Colon (tissue), 2 donors: ENCODE measurements at regions not wholly inside any gene's neighbourhood (a gene's known extent, or its start where the extent isn't known, plus 50 kb on each side); places are given as distances from the start of the nearest gene placed in this dataset.

ENCODE experiments used
- FAIRE-seq: peaks from 2 replicates; lab custom pipeline; 2012; peaks lifted over from hg19 to GRCh38; lab: Jason Lieb, UNC
- donor health status: control.
- donor health status: control.

DNA sequence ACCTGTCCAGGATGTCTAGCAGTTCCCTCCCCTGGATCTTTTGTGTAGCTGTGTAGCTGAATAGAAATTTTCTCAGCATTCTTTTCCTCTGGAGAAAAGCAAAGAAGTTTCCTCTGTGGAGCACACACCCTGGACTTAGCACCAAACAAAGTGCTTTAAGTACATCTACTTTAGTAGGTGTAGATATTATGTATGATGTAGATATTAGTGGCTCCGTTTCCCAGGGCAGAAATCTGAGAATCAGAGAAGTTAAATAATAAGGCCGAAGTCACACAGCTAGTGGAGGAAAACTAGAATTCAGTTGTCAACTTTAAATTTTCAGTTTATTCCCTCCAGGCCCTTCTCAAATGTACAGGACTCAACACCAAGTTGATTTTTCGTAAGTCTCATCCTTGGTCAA lies 401.7 kb upstream of the NR2F2 start:
- no peak for FAIRE-seq

DNA sequence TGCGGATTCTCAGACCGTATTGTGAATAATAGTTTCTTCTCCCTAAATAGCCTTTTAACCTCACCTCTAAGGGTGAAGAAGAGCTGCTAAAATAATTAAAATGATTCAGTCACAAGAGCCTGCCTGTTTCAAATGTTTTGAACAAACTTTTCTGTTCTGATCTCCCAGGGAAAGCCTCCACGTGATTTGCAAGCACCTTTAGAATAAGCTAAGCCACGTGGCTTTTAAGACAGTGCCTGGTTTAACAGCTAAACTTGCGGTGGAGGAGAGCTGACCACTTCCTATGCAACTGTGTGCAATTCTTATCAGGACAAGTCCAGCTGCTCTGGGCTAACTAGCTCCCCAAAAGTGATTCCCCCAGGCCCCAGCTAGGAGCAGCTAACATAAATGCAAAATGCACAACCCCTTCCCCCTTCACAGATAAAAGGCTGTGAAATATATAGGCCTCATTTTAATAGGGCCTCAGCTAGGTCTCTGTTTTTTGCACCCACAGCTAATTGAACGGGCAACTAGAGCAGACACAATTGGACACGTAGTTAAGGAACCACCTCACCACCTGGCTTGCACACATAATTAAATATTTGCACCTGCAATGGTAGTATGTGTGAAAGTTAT lies 401.2 kb upstream of the NR2F2 start:
- no peak for FAIRE-seq

DNA sequence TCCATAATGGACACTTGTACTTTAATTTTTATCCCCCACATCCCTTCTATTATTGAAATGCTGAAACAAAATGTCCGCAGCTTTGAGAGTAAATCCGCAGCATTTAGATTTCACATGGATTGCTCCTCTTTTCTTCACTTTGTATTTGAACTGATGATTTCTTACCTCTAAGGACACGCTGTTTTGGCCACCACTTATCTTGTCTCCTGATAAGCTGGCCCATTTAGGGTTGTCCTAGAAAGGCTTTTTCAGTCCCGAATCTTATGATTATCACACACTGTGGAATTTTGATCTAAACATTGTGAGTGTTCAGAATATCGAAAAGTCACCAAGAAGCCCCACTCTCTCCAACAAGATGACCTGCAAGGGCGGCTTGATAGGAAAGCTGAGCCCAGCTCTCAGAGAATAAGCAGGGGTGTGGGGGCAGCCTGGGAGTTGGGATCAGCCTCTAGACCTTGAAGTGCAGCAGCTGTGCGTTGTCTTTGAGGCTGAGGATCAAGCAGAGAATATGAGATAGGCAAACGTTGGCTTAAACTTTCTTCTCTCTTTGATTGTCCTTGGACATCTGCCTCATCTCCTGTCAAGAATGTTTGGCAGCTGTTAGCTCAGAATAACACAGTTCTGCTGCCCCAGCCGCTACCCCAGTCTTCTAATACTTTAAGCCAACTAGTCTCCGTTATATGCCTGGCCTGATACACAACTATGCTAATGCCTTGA lies 399.7 kb upstream of the NR2F2 start:
- FAIRE-seq = no peak

DNA sequence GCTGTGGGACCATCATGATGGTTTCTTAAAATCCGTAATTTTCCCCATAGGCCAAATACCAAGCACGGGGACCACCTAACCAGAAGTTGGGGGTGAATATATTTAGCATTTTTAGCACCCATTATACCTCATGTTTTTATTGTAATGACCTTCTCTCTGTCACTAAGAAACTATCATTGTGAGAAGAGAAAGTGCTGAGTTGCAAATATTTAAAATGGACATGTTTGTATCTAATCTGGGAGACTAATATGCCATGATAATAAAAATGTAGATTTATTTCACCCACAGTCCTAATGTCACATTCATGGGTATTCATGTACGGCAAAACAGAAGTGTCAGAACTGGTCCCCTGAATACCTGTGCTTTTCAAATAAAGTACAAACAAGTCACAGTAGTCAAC lies 398.9 kb upstream of the NR2F2 start:
- no peak for FAIRE-seq

- no peak for FAIRE-seq
Observed at GRCh38 chr15:95932141-95932540, 398.4 kb upstream of the NR2F2 start.

GRCh38 chr15:95932676-95933075 lies 397.8 kb upstream of the NR2F2 start:
- FAIRE-seq = no peak

- FAIRE-seq = no peak
Observed at GRCh38 chr15:95935852-95936251, 394.6 kb upstream of the NR2F2 start.

- no peak for FAIRE-seq
Observed at GRCh38 chr15:95937128-95937528, 393.4 kb upstream of the NR2F2 start.

GRCh38 chr15:95940431-95940985 lies 390.0 kb upstream of the NR2F2 start:
- no peak for FAIRE-seq

DNA sequence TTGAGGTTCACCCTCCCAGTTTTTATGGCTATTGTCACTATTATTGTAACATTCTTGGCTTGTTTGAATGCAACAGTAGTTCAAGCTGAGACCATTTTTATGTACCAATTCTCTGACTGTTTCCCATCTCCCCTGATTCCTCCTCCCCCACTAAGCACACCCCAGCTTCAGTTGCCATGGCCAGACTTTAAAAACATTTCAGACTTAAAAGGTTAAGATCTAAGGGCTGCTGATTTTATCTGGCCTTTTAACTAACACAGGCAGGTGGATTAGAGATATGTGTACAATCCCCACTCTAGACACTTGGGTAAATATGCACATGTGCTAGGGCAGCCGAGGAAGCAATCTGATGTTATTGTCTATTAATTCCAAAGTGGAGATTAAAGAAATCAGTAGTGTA lies 386.3 kb upstream of the NR2F2 start:
- FAIRE-seq = no peak

DNA sequence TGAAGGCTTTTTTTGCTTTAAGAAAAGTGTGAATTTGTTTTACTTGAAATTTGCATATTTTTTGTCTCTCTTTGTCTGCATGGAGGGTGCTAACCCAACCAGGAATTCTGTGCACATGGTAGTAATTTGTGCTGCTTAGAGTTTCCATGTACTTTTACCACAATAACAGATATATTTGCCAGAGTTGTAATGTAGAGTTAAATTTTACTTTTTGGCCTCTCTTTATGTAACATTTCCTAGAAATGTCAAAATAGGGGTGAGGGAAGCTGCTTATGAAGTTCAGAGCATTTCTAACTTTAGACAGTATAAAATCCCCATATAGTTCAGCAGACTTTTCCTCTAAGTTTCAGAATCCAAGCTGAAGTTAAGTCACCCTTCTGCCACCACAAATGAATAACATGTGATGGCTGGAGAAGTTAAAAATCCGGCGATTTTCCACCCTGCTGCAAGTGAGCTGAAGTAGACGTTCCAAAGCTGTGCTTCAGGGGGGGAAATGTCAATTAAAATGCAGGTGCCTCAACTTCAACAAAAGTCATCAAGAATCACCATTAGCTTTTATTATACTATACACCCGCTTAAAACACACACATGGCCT lies 385.7 kb upstream of the NR2F2 start:
- FAIRE-seq = no peak

DNA sequence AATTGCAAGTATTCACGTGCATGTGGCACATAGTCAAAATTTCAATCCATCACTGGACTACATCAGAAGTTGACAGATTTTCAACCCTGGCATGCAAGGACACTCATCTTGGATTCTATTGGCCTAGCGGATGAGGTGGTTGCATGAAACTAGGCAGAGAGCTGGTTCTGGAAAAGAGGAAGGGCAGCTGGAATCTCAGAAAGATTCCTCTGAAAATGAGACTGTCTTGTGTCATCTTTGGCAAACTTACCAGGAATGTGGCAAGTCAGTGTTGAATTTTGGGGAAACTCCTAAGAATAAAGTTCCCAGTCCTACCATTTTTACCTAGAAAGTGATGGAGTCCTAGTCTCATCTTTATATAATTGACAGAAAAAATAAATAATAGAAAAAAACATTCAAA lies 384.3 kb upstream of the NR2F2 start:
- no peak for FAIRE-seq

- no peak for FAIRE-seq
Observed at GRCh38 chr15:95946926-95947325, 383.6 kb upstream of the NR2F2 start.

DNA sequence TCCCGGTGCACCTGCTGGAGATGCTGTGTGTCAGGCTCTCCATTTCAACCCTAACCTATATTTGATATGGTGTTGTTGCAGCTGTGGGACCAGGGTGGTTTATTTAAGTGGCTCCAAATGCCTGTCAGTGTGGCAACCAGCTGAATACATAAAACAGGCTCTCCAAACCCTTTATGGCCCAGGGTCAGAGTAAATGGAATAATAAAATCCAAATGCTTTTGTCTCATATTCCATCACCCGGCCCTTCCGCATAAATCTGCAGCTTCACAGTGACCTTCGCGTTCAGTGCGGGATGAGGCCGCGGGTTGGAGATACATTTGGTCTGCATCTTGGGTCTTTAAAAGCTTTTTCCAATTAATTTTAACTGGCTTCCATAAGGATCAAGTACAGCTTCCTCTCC lies 382.1 kb upstream of the NR2F2 start:
- no peak for FAIRE-seq

DNA sequence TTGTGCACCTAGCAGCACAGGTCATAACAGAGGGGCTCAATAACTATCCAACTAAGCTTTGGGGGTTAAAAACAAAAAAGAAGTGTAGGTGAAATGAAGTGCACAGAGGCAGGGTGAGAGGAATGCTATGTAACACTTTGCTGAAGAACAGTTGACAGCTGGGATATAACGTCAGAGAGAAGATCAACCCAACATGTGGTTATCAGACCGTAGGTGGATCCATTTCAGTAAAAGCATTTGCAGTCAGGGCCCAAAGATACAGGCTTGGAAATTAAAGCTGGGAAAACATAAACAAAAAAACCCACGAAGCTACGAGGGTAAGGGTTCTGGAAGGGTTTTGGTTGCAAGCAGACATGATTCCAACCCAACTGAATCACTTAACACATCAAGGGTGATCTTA lies 377.5 kb upstream of the NR2F2 start:
- no peak for FAIRE-seq

DNA sequence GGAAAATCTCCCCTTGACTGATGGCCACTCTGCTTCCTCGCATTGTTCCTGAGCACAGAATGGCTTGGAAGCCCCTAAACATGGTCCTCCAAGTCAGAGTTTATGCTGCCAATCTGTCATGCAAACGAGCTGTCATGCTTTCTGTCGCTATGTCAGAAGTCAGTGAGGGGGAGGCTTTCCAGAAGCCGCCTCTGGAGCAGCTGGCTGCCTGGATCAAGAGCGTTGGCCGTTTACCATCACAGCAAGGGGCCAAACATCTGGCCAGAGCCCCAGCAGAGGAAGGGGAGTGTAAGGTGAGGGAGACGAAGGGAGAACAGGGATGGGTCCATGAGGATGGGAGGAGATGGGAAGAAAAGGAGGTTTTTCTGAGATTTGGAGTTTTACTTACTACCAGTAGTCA lies 372.6 kb upstream of the NR2F2 start:
- FAIRE-seq = no peak

GRCh38 chr15:95958382-95958781 lies 372.1 kb upstream of the NR2F2 start:
- no peak for FAIRE-seq

DNA sequence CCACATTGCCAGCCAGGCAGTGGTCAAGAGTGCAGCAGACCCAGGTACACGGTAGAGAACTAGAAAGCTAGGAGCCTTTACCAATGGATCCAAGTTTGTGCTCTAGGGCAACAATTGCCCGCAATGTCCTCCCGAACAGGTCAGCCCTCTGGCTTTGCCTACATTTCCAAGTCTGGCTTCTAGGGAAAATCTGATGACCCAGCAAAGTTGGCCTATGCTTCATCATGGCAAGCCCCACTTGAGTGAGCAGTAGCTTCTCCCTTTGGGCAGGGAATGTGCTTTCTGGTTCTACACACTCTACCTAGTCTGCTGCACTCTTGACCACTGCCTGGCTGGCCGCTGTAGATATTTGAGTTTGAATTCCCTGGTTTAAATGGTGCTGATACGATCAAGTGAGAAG lies 361.6 kb upstream of the NR2F2 start:
- no peak for FAIRE-seq

GRCh38 chr15:95970326-95970725 lies 360.2 kb upstream of the NR2F2 start:
- FAIRE-seq = no peak

DNA sequence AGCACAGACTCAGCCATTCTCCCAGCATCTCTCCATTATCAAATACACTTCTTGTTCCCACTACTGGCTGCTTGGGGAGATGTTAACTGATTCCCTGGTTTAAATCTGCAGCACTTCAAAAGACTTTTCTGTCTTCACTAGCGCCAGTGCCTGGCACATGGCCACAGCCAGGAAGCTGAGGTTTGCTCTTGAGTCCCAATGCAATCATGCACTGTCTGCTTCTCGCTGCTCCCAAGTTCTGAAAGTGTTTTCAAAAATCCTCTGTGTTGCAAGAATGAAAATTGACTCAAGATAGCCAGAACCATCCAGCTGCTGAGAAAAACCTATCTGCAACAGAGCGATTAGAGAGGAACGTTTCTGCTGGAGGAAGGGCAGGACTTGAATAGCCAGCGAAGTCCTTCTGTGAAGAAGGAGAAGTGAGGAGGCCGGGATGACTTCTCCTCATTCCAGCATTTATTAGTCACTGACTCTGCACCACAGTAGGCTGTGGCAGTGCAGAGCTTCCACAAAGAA lies 358.4 kb upstream of the NR2F2 start:
- FAIRE-seq = no peak

GRCh38 chr15:95972812-95973211 lies 357.7 kb upstream of the NR2F2 start:
- FAIRE-seq = no peak

DNA sequence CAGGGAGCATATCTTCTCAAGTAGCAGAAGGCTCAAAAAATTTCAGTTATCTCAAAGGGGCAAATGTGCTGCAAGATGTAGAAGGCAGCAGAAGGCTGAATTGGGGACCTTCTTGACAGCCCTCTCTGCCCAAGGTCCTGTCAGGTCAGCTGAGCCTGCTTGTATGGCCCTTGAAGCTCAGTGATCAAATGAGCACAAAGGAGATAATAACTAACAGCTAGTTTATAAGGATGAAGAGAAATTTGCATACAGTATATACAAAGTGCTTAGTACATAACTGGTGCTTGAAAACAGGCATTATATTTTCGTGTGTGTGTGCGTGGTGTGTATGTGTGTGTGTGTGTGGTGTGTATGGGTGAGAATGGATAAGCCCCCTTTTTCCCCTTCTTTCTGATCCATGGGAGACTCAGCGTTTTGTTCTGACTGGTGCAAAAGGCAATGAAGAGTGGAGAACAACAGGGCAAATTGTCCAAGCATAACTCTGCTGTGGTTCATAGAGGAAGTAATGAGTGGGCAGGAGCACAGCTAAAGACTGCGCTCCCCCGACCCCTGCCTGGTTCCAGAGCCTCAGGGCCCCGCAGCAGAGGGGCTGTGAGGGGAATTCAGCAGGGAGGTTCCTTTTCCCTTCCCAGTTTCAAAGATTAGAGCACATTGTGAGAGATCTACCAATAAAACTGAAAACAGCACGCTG lies 356.8 kb upstream of the NR2F2 start:
- FAIRE-seq = no peak

GRCh38 chr15:95975212-95975611 lies 355.3 kb upstream of the NR2F2 start:
- no peak for FAIRE-seq
